Uterus (tissue), 3 donors: ENCODE measurements at regions not wholly inside any gene's neighbourhood (a gene's known extent, or its start where the extent isn't known, plus 50 kb on each side); places are given as distances from the start of the nearest gene placed in this dataset.

ENCODE experiments used
- DNase-seq, 2 donors: peaks; one replicate each; pipeline ENCODE4 v3.0.0-alpha.2; 2019 to 2020
- H3K27ac ChIP-seq, 2 donors: fragments of 200-600 bp; sonication (generic); 1 replicate in 1 of 2; 2 replicates in 1 of 2; pipeline ENCODE4 v1.5.1; 2016 to 2018
- H3K27me3 ChIP-seq, 2 donors: fragments of 200-600 bp; sonication (generic); one replicate each; pipeline ENCODE4 v1.5.1; 2018 to 2019; ENCODE audit warnings: control low read depth in 1 of 2
- H3K36me3 ChIP-seq, 2 donors: fragments of 200-600 bp; sonication (generic); one replicate each; pipeline ENCODE4 v1.5.1; 2019; ENCODE audit warnings: control low read depth in 1 of 2
- H3K4me1 ChIP-seq, 2 donors: fragments of 200-600 bp; sonication (generic); one replicate each; pipeline ENCODE4 v1.5.1; 2018 to 2019; ENCODE audit warnings: control low read depth in 1 of 2
- H3K4me3 ChIP-seq, 2 donors: fragments of 200-600 bp; sonication (generic); 1 replicate in 1 of 2; 2 replicates in 1 of 2; pipeline ENCODE4 v1.5.1; 2018 to 2019; ENCODE audit warnings: mild to moderate bottlenecking in 1 of 2
- H3K9me3 ChIP-seq, 2 donors: fragments of 200-600 bp; sonication (generic); one replicate each; pipeline ENCODE4 v1.5.1; 2019; ENCODE audit warnings: control low read depth in 1 of 2
- POLR2A ChIP-seq, 2 donors: fragments of 450-650 bp; IDR thresholded peaks; one replicate each; pipeline ENCODE4 v1.6.1; 2016; ENCODE audit warnings: antibody characterized with exemption in 2 of 2, mild to moderate bottlenecking in 1 of 2, moderate library complexity in 1 of 2
- intact Hi-C: fragments of 100-400 bp; cut with DNase I; formaldehyde crosslinking; loops from one replicate; pipeline ENCODE4 v1.15.1; 2023; ENCODE audit warnings: low total_unique reads
- TF ChIP-seq, protein P1 (sequence below), 4 experiments: fragments of 200-600 bp in 2 of 4; fragments of 450-650 bp in 2 of 4; sonication (generic) in 2 of 4; IDR thresholded peaks; one replicate each; pipeline ENCODE4 v1.5.1; 2016 to 2019; ENCODE audit warnings: antibody characterized with exemption in 4 of 4, mild to moderate bottlenecking in 2 of 4, moderate library complexity in 1 of 4
- donor health status: DM: yes; HTN: yes; CAD: no.

DNA sequence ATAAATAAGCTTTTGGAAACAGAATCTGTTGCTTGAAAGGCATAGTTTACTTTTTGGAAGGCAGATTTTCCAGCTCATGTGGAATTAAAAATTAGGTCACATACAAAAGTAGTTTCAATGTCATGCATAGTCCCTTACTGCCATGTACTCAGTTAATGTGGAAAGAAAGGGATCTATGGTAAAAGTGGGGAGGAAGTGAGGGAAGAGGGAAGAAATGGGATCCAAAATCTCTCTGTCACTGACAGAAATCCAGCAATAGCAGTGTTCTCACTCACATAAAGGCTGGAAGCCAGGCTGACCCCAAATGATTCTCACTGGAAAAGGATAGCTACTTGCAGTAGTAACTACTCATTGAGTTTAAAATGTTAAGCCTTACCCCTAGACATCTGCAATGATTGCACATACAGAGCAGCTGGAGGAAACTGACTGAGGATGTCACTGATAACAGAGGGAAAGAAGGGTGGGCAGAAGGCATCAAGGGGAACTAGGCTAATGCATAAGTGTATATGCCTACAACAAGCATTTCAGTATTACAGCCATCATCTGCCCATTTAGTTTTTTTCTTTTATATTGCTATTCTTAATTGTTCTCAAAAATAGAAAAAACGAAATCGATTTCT is 445.6 kb downstream of the FAT4 start:
- Histone ChIP-seq H3K9me3 (no peaks in the 10 kb centered on the region), H3K4me3 (no peak overlapping the region), H3K27me3 (no peaks in the 10 kb centered on the region), H3K36me3 (peaks cover 0 to 5% of the 10 kb centered on the region in 2 donors), H3K27ac (no peak overlapping the region), H3K4me1 (no peaks in the 10 kb centered on the region)
- TF ChIP-seq, protein P1, sequence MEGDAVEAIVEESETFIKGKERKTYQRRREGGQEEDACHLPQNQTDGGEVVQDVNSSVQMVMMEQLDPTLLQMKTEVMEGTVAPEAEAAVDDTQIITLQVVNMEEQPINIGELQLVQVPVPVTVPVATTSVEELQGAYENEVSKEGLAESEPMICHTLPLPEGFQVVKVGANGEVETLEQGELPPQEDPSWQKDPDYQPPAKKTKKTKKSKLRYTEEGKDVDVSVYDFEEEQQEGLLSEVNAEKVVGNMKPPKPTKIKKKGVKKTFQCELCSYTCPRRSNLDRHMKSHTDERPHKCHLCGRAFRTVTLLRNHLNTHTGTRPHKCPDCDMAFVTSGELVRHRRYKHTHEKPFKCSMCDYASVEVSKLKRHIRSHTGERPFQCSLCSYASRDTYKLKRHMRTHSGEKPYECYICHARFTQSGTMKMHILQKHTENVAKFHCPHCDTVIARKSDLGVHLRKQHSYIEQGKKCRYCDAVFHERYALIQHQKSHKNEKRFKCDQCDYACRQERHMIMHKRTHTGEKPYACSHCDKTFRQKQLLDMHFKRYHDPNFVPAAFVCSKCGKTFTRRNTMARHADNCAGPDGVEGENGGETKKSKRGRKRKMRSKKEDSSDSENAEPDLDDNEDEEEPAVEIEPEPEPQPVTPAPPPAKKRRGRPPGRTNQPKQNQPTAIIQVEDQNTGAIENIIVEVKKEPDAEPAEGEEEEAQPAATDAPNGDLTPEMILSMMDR (IDR thresholded peaks at IDR 0.05): no peak
- no peak for TF ChIP-seq POLR2A (IDR thresholded peaks at IDR 0.05)
- intact Hi-C loops: no loop called here
- no peak for DNase-seq

DNA sequence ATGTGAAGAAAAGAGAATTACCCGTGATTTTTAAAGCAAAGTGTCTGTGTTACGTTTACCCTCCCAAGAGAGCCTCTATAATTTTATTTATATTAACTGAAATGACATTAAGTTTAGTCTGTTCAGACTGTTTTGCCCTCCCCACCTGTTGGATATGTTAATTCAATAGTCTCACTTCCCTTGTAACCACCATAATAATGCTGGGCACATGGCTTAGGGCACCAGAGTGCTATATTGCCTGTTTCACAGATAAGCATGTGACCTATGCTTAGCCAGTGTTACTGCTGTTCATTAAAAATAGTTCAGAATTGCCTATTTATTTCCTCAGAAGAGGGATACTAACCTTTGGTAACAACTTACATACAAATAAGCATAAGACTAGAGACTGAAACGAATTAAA is 446.2 kb downstream of the FAT4 start:
- TF ChIP-seq, protein P1 (IDR thresholded peaks at IDR 0.05): no peak
- TF ChIP-seq POLR2A (IDR thresholded peaks at IDR 0.05): no peak
- H3K27me3 ChIP-seq: no peaks in the 10 kb centered on the region
- no peak overlapping the region for H3K27ac ChIP-seq
- H3K4me1 ChIP-seq: no peaks in the 10 kb centered on the region
- no peaks in the 10 kb centered on the region for H3K9me3 ChIP-seq
- intact Hi-C loops: no loop called here
- no peaks in the 10 kb centered on the region for H3K36me3 ChIP-seq
- DNase-seq: no peak
- no peak overlapping the region for H3K4me3 ChIP-seq

DNA sequence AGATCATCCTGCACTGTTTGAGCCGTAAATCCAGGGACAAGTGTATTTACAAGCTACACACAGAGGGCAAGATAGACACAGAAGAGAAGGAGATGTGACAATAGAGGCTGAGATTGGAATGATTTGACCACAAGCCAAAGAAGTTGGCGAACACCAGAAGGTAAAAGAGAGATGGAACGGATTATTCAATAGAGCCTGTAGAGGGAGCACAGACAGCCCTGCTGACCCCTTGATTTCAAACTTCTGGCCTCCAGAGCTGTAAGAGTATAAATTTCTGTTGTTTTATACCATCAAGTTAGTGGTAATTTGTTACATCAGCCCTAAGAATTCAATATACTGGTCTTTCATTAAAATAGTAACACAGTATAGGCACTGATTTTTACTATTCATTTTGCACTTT is 447.8 kb downstream of the FAT4 start:
- intact Hi-C loops: no loop called here
- H3K36me3 ChIP-seq: no peaks in the 10 kb centered on the region
- no peaks in the 10 kb centered on the region for H3K27me3 ChIP-seq
- H3K27ac ChIP-seq: no peak overlapping the region
- no peak for DNase-seq
- no peaks in the 10 kb centered on the region for H3K4me1 ChIP-seq
- TF ChIP-seq, protein P1 (IDR thresholded peaks at IDR 0.05): no peak
- no peak for TF ChIP-seq POLR2A (IDR thresholded peaks at IDR 0.05)
- no peaks in the 10 kb centered on the region for H3K9me3 ChIP-seq
- no peak overlapping the region for H3K4me3 ChIP-seq

DNA sequence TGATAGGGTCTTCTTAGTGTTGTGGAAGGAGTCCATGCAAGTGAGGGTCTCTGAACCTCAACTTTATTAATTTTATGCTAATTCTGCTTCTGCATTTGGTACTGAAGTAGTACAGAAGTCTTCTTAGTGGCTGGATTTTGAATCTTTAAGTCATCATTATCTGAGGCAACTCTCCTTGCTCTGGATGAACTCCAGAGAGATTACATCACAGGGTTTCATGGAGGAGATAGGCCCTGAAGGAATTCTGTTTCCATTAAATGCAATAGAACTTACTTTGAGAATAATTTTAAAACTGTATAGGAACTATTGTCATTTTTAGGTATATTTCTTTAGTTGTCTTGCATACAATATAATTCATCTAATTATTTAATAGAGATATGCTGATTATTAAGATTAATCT is 451.2 kb downstream of the FAT4 start:
- Histone ChIP-seq H3K4me3 (no peak overlapping the region), H3K27ac (no peak overlapping the region), H3K4me1 (no peaks in the 10 kb centered on the region), H3K27me3 (no peaks in the 10 kb centered on the region), H3K9me3 (no peaks in the 10 kb centered on the region), H3K36me3 (no peaks in the 10 kb centered on the region)
- no peak for TF ChIP-seq POLR2A (IDR thresholded peaks at IDR 0.05)
- intact Hi-C loops: no loop called here
- no peak for DNase-seq

DNA sequence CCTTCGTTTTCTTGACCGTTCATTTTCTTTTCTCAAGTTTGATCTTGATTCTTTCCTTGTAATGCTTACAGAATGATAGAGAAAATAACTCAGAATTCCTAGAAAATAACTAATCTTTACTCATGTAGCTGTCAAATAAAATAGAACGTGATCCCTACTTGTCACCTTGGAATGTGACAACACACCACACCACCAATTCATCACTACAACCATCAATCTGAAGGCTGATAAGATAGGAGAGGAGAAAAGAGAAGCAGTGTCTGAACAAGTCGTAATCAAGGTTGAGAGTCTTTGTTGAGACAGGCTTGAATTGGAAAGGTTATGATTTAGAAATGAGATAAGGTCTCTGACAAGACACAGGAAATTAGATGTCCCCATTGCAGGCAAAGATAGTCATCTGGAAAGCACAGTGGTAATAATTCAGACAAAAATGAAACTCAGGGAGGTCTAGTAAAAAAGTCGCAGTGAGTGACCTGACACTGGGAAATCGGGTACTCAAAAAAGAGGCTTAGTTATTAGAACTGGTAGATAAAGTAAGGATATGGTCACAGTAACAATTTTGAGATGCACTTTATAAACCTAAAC is 456.2 kb downstream of the FAT4 start:
- Histone ChIP-seq H3K36me3 (no peaks in the 10 kb centered on the region), H3K27me3 (no peaks in the 10 kb centered on the region), H3K4me1 (no peaks in the 10 kb centered on the region), H3K27ac (no peak overlapping the region), H3K4me3 (no peak overlapping the region), H3K9me3 (no peaks in the 10 kb centered on the region)
- no peak for DNase-seq
- intact Hi-C loops: no loop called here
- TF ChIP-seq POLR2A (IDR thresholded peaks at IDR 0.05): no peak
- TF ChIP-seq, protein P1 (IDR thresholded peaks at IDR 0.05): no peak
